Endothelial cell of umbilical vein (primary cell): ENCODE measurements at regions not wholly inside any gene's neighbourhood (a gene's known extent, or its start where the extent isn't known, plus 50 kb on each side); places are given as distances from the start of the nearest gene placed in this dataset.
A peak's percentile ranks its signal among the peaks of the same experiment; 100 is the strongest.

ENCODE experiments used
- BruUV-seq: library from RNA; stranded (reverse); fragments of 400-500 nt; replicated peaks from 2 replicates; lab custom pipeline; 2021; lab: Mats Ljungman, UMichigan
- CTCF ChIA-PET: fragments of 300-600, 350-600 bp; sonication (Branson Sonifier 250); formaldehyde crosslinking; loops from one replicate; lab custom pipeline; 2021; ENCODE audit warnings: antibody characterized with exemption, inconsistent platforms; lab: Charles Lee
- POLR2A ChIA-PET: fragments of 300-600, 350-600 bp; sonication (Branson Sonifier 250); formaldehyde crosslinking; loops from one replicate; lab custom pipeline; 2021; ENCODE audit warnings: antibody characterized with exemption, inconsistent platforms; lab: Charles Lee
- DNase-seq: peaks from one replicate; pipeline ENCODE4 v3.0.0-alpha.2; 2011; ENCODE audit warnings: low read depth, low spot score
- FAIRE-seq: peaks from 2 replicates; lab custom pipeline; 2011; peaks lifted over from hg19 to GRCh38; lab: Jason Lieb, UNC
- H2AFZ ChIP-seq: 2 replicates; pipeline ENCODE4 v1.6.0; 2012; ENCODE audit warnings: low read depth, low read length, control low read depth, inconsistent platforms
- H3K27ac ChIP-seq: 2 replicates; pipeline ENCODE4 v1.5.1; 2011; ENCODE audit warnings: low read depth, mild to moderate bottlenecking, control low read depth, low read length, moderate library complexity; ENCODE audit not compliant: insufficient read depth
- H3K27me3 ChIP-seq, 2 experiments: 2 replicates each; pipeline versions ENCODE4 v1.6.0 to v1.6.1; 2011; ENCODE audit warnings: low read length in 2 of 2, mixed read lengths in 1 of 2; ENCODE audit not compliant: control insufficient read depth in 2 of 2, insufficient read depth in 2 of 2
- H3K36me3 ChIP-seq, 2 experiments: 2 replicates in 1 of 2; 3 replicates in 1 of 2; pipeline ENCODE4 v1.5.1; 2011; ENCODE audit warnings: low read length in 2 of 2, mild to moderate bottlenecking in 1 of 2, moderate library complexity in 1 of 2; ENCODE audit not compliant: control insufficient read depth in 2 of 2, insufficient read depth in 2 of 2; ENCODE audit errors: extremely low read depth in 1 of 2
- H3K4me1 ChIP-seq: 3 replicates; pipeline ENCODE4 v1.5.1; 2011; ENCODE audit warnings: mild to moderate bottlenecking, low read length; ENCODE audit not compliant: control insufficient read depth, insufficient read depth; ENCODE audit errors: extremely low read depth
- H3K4me2 ChIP-seq: 2 replicates; pipeline ENCODE4 v1.6.1; 2011; ENCODE audit warnings: low read length, control low read depth, mixed read lengths; ENCODE audit not compliant: insufficient read depth
- H3K4me3 ChIP-seq, 3 experiments: fragments of 200-600 bp in 1 of 3; sonication (generic), shearing (Covaris generic) in 1 of 3; replicated peaks in 1 of 3; 2 replicates each; pipeline ENCODE4 v1.5.1; 2011 to 2016; ENCODE audit warnings: control low read depth in 3 of 3, low read length in 3 of 3, mild to moderate bottlenecking in 2 of 3, inconsistent platforms in 1 of 3, low read depth in 1 of 3, moderate library complexity in 1 of 3; ENCODE audit not compliant: insufficient read depth in 1 of 3
- H3K79me2 ChIP-seq: 2 replicates; pipeline ENCODE4 v1.6.0; 2012; ENCODE audit warnings: low read length, inconsistent platforms; ENCODE audit not compliant: control insufficient read depth, insufficient read depth
- H3K9ac ChIP-seq: replicated peaks from 2 replicates; pipeline ENCODE3; 2011; ENCODE audit warnings: low read length, control low read depth; ENCODE audit not compliant: insufficient read depth; ENCODE audit errors: extremely low read depth
- H3K9me1 ChIP-seq: replicated peaks from 3 replicates; pipeline ENCODE4 v1.6.0; 2011; ENCODE audit warnings: mild to moderate bottlenecking, low read length; ENCODE audit not compliant: control insufficient read depth, insufficient read depth; ENCODE audit errors: extremely low read depth
- H3K9me3 ChIP-seq: replicated peaks from 2 replicates; pipeline ENCODE4 v1.5.1; 2012; ENCODE audit warnings: low read length, inconsistent platforms; ENCODE audit not compliant: control insufficient read depth, insufficient read depth
- H4K20me1 ChIP-seq: replicated peaks from 2 replicates; pipeline ENCODE3; 2011; ENCODE audit warnings: mild to moderate bottlenecking, low read length; ENCODE audit not compliant: control insufficient read depth, insufficient read depth; ENCODE audit errors: extremely low read depth
- CTCF ChIP-seq, 2 donors: IDR thresholded peaks; 1 replicate in 1 of 2; 2 replicates in 1 of 2; pipeline ENCODE4 v1.5.1; 2011; ENCODE audit warnings: low read length in 2 of 2, mild to moderate bottlenecking in 2 of 2, moderate library complexity in 2 of 2, control low read depth in 1 of 2, inconsistent platforms in 1 of 2, low read depth in 1 of 2; ENCODE audit not compliant: insufficient read depth in 1 of 2; ENCODE audit errors: extremely low read depth in 1 of 2
- EZH2 ChIP-seq: IDR thresholded peaks from 2 replicates; pipeline ENCODE4 v1.6.1; 2012; ENCODE audit warnings: borderline replicate concordance, low read depth, mild to moderate bottlenecking, moderate library complexity, low read length, inconsistent platforms; ENCODE audit not compliant: severe bottlenecking
- FOS ChIP-seq: IDR thresholded peaks from 2 replicates; pipeline ENCODE4 v1.6.1; 2011; ENCODE audit warnings: mild to moderate bottlenecking, low read length, moderate library complexity, borderline replicate concordance; ENCODE audit not compliant: insufficient read depth
- JUN ChIP-seq: IDR thresholded peaks from 2 replicates; pipeline ENCODE4 v1.6.1; 2011; ENCODE audit warnings: borderline replicate concordance, low read depth; ENCODE audit not compliant: insufficient read length, insufficient read depth
- MAX ChIP-seq: IDR thresholded peaks from 2 replicates; pipeline ENCODE4 v1.6.1; 2011; ENCODE audit not compliant: insufficient read depth, insufficient read length
- MYC ChIP-seq: IDR thresholded peaks from one replicate; pipeline ENCODE4 v1.6.1; 2011; ENCODE audit warnings: mild to moderate bottlenecking, low read depth, low read length
- POLR2A ChIP-seq: IDR thresholded peaks from 2 replicates; pipeline ENCODE4 v1.6.1; 2012; ENCODE audit warnings: low read depth, mild to moderate bottlenecking, control low read depth, low read length
- POLR2AphosphoS5 ChIP-seq: IDR thresholded peaks from 2 replicates; pipeline ENCODE4 v1.6.1; 2012; ENCODE audit warnings: low read depth, mild to moderate bottlenecking, control low read depth, low read length, moderate library complexity; ENCODE audit not compliant: insufficient read depth
- dilution Hi-C: fragments of 300-500 bp; cut with MboI; formaldehyde crosslinking; loops from one replicate; pipeline ENCODE4 v1.15.0; 2019; ENCODE audit warnings: low sequenced_read_pairs; ENCODE audit not compliant: extremely low pct_ligation_motif_present
- intact Hi-C: fragments of 100-400 bp; cut with micrococcal nuclease; formaldehyde crosslinking; loops from one replicate; pipeline ENCODE4 v1.10.0; 2022

DNA sequence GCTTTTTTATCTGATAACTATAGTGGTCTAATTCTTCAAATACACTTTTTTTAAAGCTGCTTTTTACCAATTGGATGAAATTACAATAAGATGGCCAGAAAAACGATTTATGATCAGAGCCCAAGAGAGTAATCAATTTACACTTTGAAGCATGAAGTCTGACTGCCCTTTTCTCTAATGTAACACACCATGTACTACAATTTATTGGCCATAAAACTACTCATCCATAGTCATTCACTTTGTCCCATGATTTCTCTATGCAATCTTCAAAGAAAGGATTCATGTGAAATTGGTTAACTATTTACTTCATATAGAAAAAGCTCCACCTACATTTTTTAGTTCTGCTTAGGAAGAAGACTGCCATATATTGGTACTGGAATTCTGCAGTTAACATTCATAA, 73.6 kb upstream of the CAST start:
- Histone ChIP-seq H3K27ac (peak overlapping the region; percentile 26), H3K79me2 (peaks cover 89% of the 10 kb centered on the region), H3K4me1 (peaks cover 88% of the 10 kb centered on the region), H3K4me3 (peak overlapping the region in 1 of 3 experiments; percentile 23), H3K9ac (peak overlapping the region; percentile 35), H3K27me3 (no peaks in the 10 kb centered on the region), H3K9me3 (no peaks in the 10 kb centered on the region), H4K20me1 (no peaks in the 10 kb centered on the region), H3K4me2 (peak overlapping the region; percentile 84), H2AFZ (no peak overlapping the region), H3K36me3 (peaks cover 0 to under 1% of the 10 kb centered on the region in 2 experiments), H3K9me1 (no peaks in the 10 kb centered on the region)
- dilution Hi-C loops = no loop called here
- DNase-seq = no peak
- BruUV-seq = no TSS peak
- no peak for FAIRE-seq
- TF ChIP-seq JUN (no peak), POLR2A (no peak), CTCF (IDR thresholded peaks at IDR 0.05; ENCODE audit: extremely low read depth in 1 of 2, insufficient read depth in 1 of 2, low read depth in 1 of 2, low read length in 2 of 2) (no peak)
- ChIA-PET CTCF (interaction anchor here (1.8 to 5.2 kb wide), 5 partner anchors 7 to 243 kb away, joined by 7 to 38 read pairs (median 33); no protein-coding TSS in a partner anchor), POLR2A (interaction anchor here (0.7 kb wide), 1 partner anchor 12 kb away, joined by 4 read pairs; no protein-coding TSS in a partner anchor)
- intact Hi-C loops = no loop called here

GRCh38 chr5:96590796-96591195, 71.4 kb upstream of the CAST start:
- H3K4me2 ChIP-seq = peak overlapping the region; percentile 20
- no peak overlapping the region for H3K4me3 ChIP-seq
- FAIRE-seq (no peak), DNase-seq (no peak)
- H3K9me1 ChIP-seq = no peaks in the 10 kb centered on the region
- H3K9me3 ChIP-seq = no peaks in the 10 kb centered on the region
- no TSS peak for BruUV-seq
- TF ChIP-seq MYC (no peak), POLR2A (peak; percentile 34), CTCF (IDR thresholded peaks at IDR 0.05; ENCODE audit: extremely low read depth in 1 of 2, insufficient read depth in 1 of 2, low read depth in 1 of 2, low read length in 2 of 2) (no peak), POLR2AphosphoS5 (peak; percentile 12), FOS (no peak), JUN (no peak), EZH2 (no peak), MAX (no peak)
- peak overlapping the region; percentile 19 for H3K9ac ChIP-seq
- peaks cover 91% of the 10 kb centered on the region for H3K4me1 ChIP-seq
- H4K20me1 ChIP-seq = no peaks in the 10 kb centered on the region
- H2AFZ ChIP-seq = no peak overlapping the region
- H3K27me3 ChIP-seq = no peaks in the 10 kb centered on the region
- POLR2A ChIA-PET = no interaction called here
- H3K79me2 ChIP-seq = peaks cover 87% of the 10 kb centered on the region
- intact Hi-C loops = loop anchor here (10.0 kb wide), 1 partner anchor 946 kb away; the partner anchor contains the start of gene RFESD
- H3K27ac ChIP-seq = peak overlapping the region; percentile 32
- CTCF ChIA-PET = interaction anchor here (4.0 kb wide), 1 partner anchor 245 kb away, joined by 29 read pairs; no protein-coding TSS in a partner anchor
- peaks cover 0 to 9% of the 10 kb centered on the region in 2 experiments for H3K36me3 ChIP-seq
- dilution Hi-C loops = no loop called here
